Large intestine (tissue), 3 donors: ENCODE measurements at regions not wholly inside any gene's neighbourhood (a gene's known extent, or its start where the extent isn't known, plus 50 kb on each side); places are given as distances from the start of the nearest gene placed in this dataset.
"Not testable (repeated sequence)": the region's sequence is repeated elsewhere in the genome, so short reads cannot be mapped to it uniquely, and the experiment has no call there.

Experiments
- DNase-seq, 2 donors: peaks; one replicate each; pipeline versions ENCODE4 v3.0.0 to v3.0.0-alpha.2; 2013
- H3K27ac ChIP-seq: one replicate; pipeline ENCODE4 v1.5.1; 2013; ENCODE audit warnings: low read length
- H3K27me3 ChIP-seq: 2 replicates; pipeline ENCODE4 v1.6.1; 2013; ENCODE audit warnings: low read length; ENCODE audit not compliant: control insufficient read depth, insufficient read depth
- H3K36me3 ChIP-seq: 2 replicates; pipeline ENCODE4 v1.6.1; 2013; ENCODE audit warnings: low read length; ENCODE audit not compliant: control insufficient read depth, insufficient read depth
- H3K4me1 ChIP-seq: one replicate; pipeline ENCODE4 v1.6.1; 2013; ENCODE audit warnings: low read length; ENCODE audit not compliant: control insufficient read depth, insufficient read depth
- H3K4me3 ChIP-seq: one replicate; pipeline ENCODE4 v1.5.1; 2013; ENCODE audit warnings: low read length
- H3K9me3 ChIP-seq: one replicate; pipeline ENCODE4 v1.6.1; 2013; ENCODE audit warnings: mild to moderate bottlenecking, low read depth, low read length, moderate library complexity; ENCODE audit not compliant: control insufficient read depth
- WGBS: methylation state at CpG from one replicate; pipeline ENCODE4 v1.1.5; 2013; ENCODE audit warnings: low lambda C conversion rate; ENCODE audit not compliant: insufficient coverage; 5-methylcytosine and 5-hydroxymethylcytosine counted together

- DNase-seq, result no peak
- WGBS, result 91% methylated on average over 2 of the region's 2 CpGs
- no peak overlapping the region for H3K4me3 ChIP-seq
- H3K36me3 ChIP-seq, result no peaks in the 10 kb centered on the region
- peak overlapping the region; percentile 28 for H3K27ac ChIP-seq
- H3K27me3 ChIP-seq, result no peaks in the 10 kb centered on the region
- H3K9me3 ChIP-seq, result no peaks in the 10 kb centered on the region
- peaks cover 3% of the 10 kb centered on the region for H3K4me1 ChIP-seq
Measured at GRCh38 chr10:109237050-109237449, 686.3 kb downstream of the XPNPEP1 start.

DNA sequence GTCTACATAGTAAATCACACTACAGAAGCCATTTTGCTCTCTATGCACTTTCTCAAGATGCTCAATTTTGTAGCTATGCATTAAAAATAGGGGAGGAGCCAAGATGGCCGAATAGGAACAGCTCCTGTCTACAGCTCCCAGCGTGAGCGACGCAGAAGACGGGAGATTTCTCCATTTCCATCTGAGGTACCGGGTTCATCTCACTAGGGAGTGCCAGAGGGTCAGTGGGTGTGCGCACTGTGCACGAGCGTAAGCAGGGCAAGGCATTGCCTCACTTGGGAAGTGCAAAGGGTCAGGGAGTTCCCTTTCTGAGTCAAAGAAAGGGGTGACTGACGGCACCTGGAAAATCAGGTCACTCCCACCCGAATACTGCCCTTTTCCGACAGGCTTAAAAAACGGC lies 699.8 kb downstream of the XPNPEP1 start:
- not testable (repeated sequence) for H3K27ac ChIP-seq, H3K27me3 ChIP-seq, DNase-seq, H3K4me1 ChIP-seq, H3K9me3 ChIP-seq, H3K4me3 ChIP-seq, H3K36me3 ChIP-seq
- no CpG with 5 or more reads among the region's 13 CpGs for WGBS

GRCh38 chr10:109219935-109220605 lies 703.2 kb downstream of the XPNPEP1 start:
- DNase-seq, result peak; percentile 49 to 58
- Histone ChIP-seq H3K27me3 (no peaks in the 10 kb centered on the region), H3K9me3 (no peaks in the 10 kb centered on the region), H3K4me1 (no peaks in the 10 kb centered on the region), H3K27ac (no peak overlapping the region), H3K4me3 (no peak overlapping the region), H3K36me3 (no peaks in the 10 kb centered on the region)
- no CpG with 5 or more reads among the region's 2 CpGs for WGBS

DNA sequence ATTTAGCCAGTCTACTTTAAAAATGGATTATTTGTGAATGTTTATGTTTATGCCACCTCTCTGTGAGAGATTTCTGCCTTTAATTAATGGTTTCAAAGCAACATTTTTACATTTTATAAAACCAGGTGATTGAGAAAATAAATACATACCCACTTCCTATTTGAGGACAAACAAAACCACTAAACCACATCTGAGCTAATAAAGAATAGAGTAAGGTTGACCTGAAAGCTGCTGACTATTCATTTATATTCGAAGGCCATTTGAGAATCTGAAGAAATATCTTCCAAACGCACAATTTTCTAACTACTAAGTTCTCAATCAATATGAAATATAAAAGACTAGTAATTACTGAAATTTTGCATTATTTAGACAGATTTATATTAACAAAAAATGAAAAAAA lies 705.1 kb downstream of the XPNPEP1 start:
- no peaks in the 10 kb centered on the region for H3K27me3 ChIP-seq
- no peak overlapping the region for H3K27ac ChIP-seq
- DNase-seq, result no peak
- H3K9me3 ChIP-seq, result no peaks in the 10 kb centered on the region
- no CpG with 5 or more reads among the region's 2 CpGs for WGBS
- no peaks in the 10 kb centered on the region for H3K4me1 ChIP-seq
- H3K36me3 ChIP-seq, result no peaks in the 10 kb centered on the region
- H3K4me3 ChIP-seq, result no peak overlapping the region

DNA sequence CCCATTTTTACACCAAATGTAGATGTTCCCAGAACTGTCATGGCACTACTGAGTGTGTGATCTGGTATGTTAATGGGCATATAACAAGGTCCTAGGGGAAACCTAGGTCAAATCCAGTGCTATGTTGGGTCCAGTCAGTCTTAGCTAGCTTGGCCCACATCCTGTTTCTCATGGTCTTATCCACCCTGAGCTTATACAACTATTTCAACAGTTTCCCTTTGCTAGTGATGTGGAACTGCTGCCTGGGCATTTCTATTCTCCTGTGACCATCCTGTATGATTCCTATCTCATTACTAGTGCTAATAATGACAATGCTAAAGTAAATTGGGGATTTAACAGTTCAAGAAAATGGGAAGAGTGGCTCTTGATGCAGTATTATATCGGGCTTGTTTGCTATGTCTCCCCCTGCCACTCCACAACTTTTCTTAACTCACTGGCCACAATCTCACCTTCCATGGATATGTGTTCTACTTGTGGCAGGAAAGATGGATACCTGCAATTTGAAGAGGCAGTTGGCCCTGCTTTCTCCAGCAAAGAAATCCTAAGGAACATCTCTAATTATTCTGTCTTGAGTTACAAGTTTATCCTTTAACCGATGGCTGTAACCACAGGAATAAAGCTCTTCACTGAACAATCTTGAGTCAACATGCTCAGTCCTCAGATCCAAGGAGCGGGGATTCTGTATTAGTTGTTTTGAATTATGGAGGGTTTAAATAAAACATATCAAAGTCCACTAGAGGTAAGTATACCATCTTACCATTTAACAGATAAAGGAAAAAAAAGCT lies 707.8 kb downstream of the XPNPEP1 start:
- Histone ChIP-seq H3K27me3 (no peaks in the 10 kb centered on the region), H3K4me3 (no peak overlapping the region), H3K27ac (no peak overlapping the region), H3K9me3 (no peaks in the 10 kb centered on the region), H3K4me1 (no peaks in the 10 kb centered on the region), H3K36me3 (no peaks in the 10 kb centered on the region)
- no peak for DNase-seq
- 40% methylated on average over 1 of the region's 3 CpGs for WGBS

DNA sequence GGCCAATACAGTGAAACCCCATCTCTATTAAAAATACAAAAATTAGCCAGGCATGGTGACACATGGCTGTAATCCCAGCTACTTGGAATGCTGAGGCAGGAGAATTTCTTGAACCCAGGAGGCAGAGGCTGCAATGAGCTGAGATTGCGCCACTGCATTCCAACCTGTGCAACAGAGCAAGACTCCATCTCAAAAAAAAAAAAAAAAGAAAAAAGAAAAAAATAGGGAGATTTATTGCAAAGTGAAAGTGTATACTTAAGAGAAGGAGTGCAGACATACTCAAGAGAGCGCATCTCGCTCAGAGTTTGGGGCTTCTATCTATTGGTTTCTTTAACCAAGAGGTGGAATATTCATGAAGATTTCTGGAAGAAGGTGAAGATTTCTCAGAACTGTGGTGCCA lies 708.4 kb downstream of the XPNPEP1 start:
- H3K4me1 ChIP-seq, H3K27ac ChIP-seq, DNase-seq, H3K27me3 ChIP-seq, H3K9me3 ChIP-seq, H3K36me3 ChIP-seq, H3K4me3 ChIP-seq: not testable (repeated sequence)
- no CpG with 5 or more reads among the region's 3 CpGs for WGBS

GRCh38 chr10:109207361-109207760 lies 716.0 kb downstream of the XPNPEP1 start:
- DNase-seq, result peak in 1 of 2 donors; percentile 10
- WGBS, result no CpG with 5 or more reads among the region's 1 CpG
- Histone ChIP-seq H3K9me3 (no peaks in the 10 kb centered on the region), H3K4me3 (no peak overlapping the region), H3K27ac (peak overlapping the region; percentile 14), H3K27me3 (no peaks in the 10 kb centered on the region), H3K4me1 (peaks cover 10% of the 10 kb centered on the region), H3K36me3 (no peaks in the 10 kb centered on the region)

DNA sequence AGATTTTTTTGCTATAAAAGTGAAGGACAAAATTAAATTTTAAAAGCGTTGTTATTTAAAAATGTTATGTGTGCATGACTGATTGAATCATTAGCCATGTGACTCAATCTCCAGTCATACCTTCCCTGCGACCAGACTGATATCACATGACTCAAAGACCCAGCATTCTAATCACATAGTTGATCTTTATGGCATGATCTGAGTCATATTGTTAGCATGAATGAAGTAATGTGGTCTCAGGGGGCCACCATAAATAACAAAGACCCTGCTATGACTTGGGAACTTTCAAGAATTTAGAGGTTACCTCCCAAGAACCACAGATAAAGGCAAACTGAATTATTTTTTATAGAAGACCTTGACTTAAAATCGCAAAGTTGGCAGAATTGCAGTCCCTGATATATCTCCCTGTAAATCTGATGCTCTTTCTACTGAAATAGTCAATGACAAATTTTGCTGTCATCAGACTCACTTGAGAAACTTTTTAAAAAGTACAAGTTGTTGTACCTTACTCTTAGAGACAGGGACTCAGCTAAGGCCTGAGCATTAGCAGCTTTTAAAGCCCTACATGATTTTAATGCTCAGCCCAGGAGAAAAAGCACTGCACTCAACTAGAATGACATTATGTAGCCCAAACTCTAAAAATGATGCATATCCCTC lies 717.3 kb downstream of the XPNPEP1 start:
- Histone ChIP-seq H3K9me3 (no peaks in the 10 kb centered on the region), H3K27me3 (no peaks in the 10 kb centered on the region), H3K4me1 (peaks cover 10% of the 10 kb centered on the region), H3K4me3 (no peak overlapping the region), H3K36me3 (no peaks in the 10 kb centered on the region), H3K27ac (peak overlapping the region; percentile 49)
- DNase-seq, result peak; percentile 43
- 73% methylated on average over 2 of the region's 3 CpGs for WGBS

- Histone ChIP-seq H3K27ac (no peak overlapping the region), H3K36me3 (no peaks in the 10 kb centered on the region), H3K4me3 (no peak overlapping the region), H3K4me1 (peaks cover 10% of the 10 kb centered on the region), H3K27me3 (no peaks in the 10 kb centered on the region), H3K9me3 (no peaks in the 10 kb centered on the region)
- 100% methylated on average over 1 of the region's 3 CpGs for WGBS
- DNase-seq, result no peak
Measured at GRCh38 chr10:109203646-109204353, 719.5 kb downstream of the XPNPEP1 start.

- H3K36me3 ChIP-seq, result no peaks in the 10 kb centered on the region
- no peaks in the 10 kb centered on the region for H3K27me3 ChIP-seq
- DNase-seq, result no peak
- no peak overlapping the region for H3K4me3 ChIP-seq
- H3K9me3 ChIP-seq, result no peaks in the 10 kb centered on the region
- WGBS, result 83% methylated on average over 2 of the region's 3 CpGs
- no peak overlapping the region for H3K27ac ChIP-seq
- H3K4me1 ChIP-seq, result peaks cover 6% of the 10 kb centered on the region
Measured at GRCh38 chr10:109202111-109202510, 721.2 kb downstream of the XPNPEP1 start.
